Fibroblast of lung (primary cell): ENCODE measurements at regions not wholly inside any gene's neighbourhood (a gene's known extent, or its start where the extent isn't known, plus 50 kb on each side); places are given as distances from the start of the nearest gene placed in this dataset.

Source experiments
- CTCF ChIP-seq, 2 donors: IDR thresholded peaks in 1 of 2; conservative IDR thresholded peaks in 1 of 2; 1 replicate in 1 of 2; 2 replicates in 1 of 2; pipeline ENCODE4 v1.5.1; 2011 to 2012; ENCODE audit warnings: low read length in 2 of 2, control low read depth in 1 of 2, inconsistent platforms in 1 of 2, low read depth in 1 of 2, mild to moderate bottlenecking in 1 of 2
- EZH2 ChIP-seq: IDR thresholded peaks from 2 replicates; pipeline ENCODE4 v1.5.1; 2012; ENCODE audit warnings: low read length, control low read depth, mild to moderate bottlenecking; ENCODE audit errors: missing control alignments

GRCh38 chr5:114054594-114054993, 307.3 kb upstream of the KCNN2 start:
- TF ChIP-seq CTCF (conservative IDR thresholded peaks at IDR 0.05 in 1 of 2, IDR thresholded peaks at IDR 0.05 in 1 of 2; ENCODE audit: low read depth in 1 of 2, low read length in 2 of 2) = no peak
- no peak for TF ChIP-seq EZH2
